Activated T-cell treated with anti-CD3 and anti-CD28 coated beads, Interleukin-2, amount 50 U/mL, for 4 hours (primary cell): ENCODE measurements at regions not wholly inside any gene's neighbourhood (a gene's known extent, or its start where the extent isn't known, plus 50 kb on each side); places are given as distances from the start of the nearest gene placed in this dataset.

ENCODE experiments used
- ATAC-seq, 2 donors: fragments of 200-7000 bp; cut with Tn5 transposase; one replicate each; pipeline ENCODE4 v1.10.0; 2021
- DNase-seq: peaks from one replicate; pipeline ENCODE4 v3.0.0-alpha.2; 2020
- H3K27me3 Mint-ChIP-seq: one replicate; pipeline ENCODE4 v1.8.0; 2021; ENCODE audit warnings: low read depth, mixed read lengths
- H3K36me3 Mint-ChIP-seq: one replicate; pipeline ENCODE4 v1.8.0; 2022; ENCODE audit warnings: mixed read lengths; ENCODE audit not compliant: insufficient read depth
- H3K4me1 Mint-ChIP-seq: one replicate; pipeline ENCODE4 v1.8.0; 2021; ENCODE audit warnings: low read depth, mixed read lengths
- H3K4me3 Mint-ChIP-seq: one replicate; pipeline ENCODE4 v1.8.0; 2021; ENCODE audit warnings: mild to moderate bottlenecking, moderate library complexity, mixed read lengths
- H3K9me3 Mint-ChIP-seq: one replicate; pipeline ENCODE4 v1.8.0; 2021; ENCODE audit warnings: mixed read lengths

DNA sequence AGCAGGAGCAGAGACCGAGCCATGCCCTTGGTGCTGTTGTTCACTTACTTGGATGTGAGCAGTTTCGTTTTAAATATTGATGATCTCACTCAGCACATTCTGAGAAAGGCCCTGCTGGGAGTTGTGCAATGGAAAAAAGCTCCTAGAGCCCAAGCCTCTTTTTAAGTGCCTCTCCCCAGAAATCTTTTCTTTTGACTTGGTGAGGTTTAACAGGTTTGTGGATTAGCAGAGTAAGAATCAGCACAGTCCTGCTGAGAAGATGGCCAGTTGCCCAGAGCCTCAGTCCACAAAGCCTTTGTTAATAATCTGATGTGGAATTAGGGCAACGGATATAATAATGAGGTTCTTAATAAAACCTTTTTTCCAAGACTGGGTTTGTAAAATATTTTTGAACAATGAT lies 157.5 kb upstream of the ATP6AP2 start:
- no peak for DNase-seq
- H3K4me1 Mint-ChIP-seq = peaks cover 8% of the 10 kb centered on the region
- H3K27me3 Mint-ChIP-seq = no peaks in the 10 kb centered on the region
- no peak overlapping the region for H3K4me3 Mint-ChIP-seq
- H3K36me3 Mint-ChIP-seq = no peaks in the 10 kb centered on the region
- no peaks in the 10 kb centered on the region for H3K9me3 Mint-ChIP-seq
- no peak for ATAC-seq

DNA sequence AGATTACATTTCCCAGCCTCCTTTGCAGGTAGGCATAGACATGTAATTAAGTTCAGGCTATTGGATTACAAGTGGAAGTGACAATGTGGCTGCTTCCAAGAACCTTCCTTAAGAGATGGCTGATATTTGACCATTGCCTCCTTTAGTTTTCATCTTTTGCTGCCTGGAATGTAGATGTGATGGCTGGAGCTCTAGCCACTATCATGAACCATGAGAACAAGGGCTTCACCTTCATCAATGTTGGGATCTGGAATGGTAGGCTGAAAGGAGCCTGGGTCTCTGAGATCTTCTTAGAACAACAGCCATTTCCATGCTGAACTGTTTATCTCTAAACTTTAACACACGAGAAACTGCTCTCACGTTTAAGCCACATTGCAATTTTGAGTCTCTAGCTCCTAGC lies 158.7 kb upstream of the ATP6AP2 start:
- DNase-seq (no peak), ATAC-seq (no peak)
- Mint-ChIP-seq H3K27me3 (no peaks in the 10 kb centered on the region), H3K4me3 (no peak overlapping the region), H3K36me3 (no peaks in the 10 kb centered on the region), H3K4me1 (peaks cover 8% of the 10 kb centered on the region), H3K9me3 (no peaks in the 10 kb centered on the region)

DNA sequence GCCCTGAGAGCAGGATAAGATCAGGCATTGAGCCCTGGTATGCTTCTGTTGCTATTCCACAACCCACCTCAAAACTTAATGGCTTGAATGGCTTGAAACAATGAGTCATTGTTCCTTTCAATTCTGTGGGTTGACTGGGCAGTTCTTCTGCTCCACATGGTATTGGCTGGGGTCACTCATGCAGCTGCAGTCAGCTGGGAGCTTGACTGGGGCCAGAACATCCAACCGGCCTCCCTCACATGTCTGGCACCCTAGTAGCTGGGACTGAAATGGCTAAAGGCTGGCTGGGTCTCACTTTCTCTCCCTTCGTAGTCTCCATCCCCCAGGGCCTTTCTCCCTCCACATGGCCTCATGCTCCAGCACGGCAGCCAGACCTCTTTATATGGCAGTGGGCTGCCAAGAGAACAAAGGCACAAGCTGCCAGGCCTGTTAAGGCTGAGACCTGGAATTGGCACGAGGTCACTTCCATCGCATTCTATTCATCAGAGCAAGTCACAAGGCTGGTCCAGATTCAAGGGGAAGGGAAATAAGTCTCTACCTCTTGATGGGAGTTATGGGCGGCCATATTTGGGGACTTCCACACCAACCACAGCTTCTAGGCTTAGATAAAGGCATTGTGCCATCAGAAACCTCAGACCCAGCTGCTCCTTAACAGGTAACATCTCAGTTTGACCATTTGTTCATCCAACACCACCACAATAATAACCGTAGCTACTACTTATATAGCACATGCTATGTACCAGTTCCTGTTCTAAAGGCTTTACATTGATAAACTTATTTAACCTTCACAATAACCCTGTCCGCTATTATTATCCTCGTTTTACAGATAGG lies 159.7 kb upstream of the ATP6AP2 start:
- Mint-ChIP-seq H3K36me3 (no peaks in the 10 kb centered on the region), H3K9me3 (no peaks in the 10 kb centered on the region), H3K4me3 (no peak overlapping the region), H3K27me3 (no peaks in the 10 kb centered on the region), H3K4me1 (peaks cover 8% of the 10 kb centered on the region)
- ATAC-seq (no peak), DNase-seq (no peak)

DNA sequence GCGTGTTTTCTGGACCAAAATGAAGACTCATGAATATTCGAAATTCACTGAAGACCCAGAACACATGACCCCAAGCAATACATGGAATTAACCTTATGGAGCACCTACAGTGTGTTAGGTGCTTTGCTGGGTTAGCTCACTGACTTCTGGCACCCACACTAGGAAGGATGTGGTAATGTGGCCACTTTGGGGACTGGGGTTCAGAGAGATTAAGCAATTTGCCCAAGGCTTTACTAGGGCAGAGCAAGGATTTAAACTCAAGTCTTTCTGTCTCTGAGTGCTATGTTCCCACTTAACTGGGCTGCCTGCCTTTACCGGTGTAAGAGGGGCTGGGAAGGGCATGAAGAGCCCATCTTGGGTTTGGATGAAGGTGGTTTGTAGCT lies 162.0 kb upstream of the ATP6AP2 start:
- H3K36me3 Mint-ChIP-seq = no peaks in the 10 kb centered on the region
- no peak for DNase-seq
- H3K4me1 Mint-ChIP-seq = peaks cover 8% of the 10 kb centered on the region
- ATAC-seq = no peak
- H3K4me3 Mint-ChIP-seq = no peak overlapping the region
- H3K27me3 Mint-ChIP-seq = no peaks in the 10 kb centered on the region
- no peaks in the 10 kb centered on the region for H3K9me3 Mint-ChIP-seq

DNA sequence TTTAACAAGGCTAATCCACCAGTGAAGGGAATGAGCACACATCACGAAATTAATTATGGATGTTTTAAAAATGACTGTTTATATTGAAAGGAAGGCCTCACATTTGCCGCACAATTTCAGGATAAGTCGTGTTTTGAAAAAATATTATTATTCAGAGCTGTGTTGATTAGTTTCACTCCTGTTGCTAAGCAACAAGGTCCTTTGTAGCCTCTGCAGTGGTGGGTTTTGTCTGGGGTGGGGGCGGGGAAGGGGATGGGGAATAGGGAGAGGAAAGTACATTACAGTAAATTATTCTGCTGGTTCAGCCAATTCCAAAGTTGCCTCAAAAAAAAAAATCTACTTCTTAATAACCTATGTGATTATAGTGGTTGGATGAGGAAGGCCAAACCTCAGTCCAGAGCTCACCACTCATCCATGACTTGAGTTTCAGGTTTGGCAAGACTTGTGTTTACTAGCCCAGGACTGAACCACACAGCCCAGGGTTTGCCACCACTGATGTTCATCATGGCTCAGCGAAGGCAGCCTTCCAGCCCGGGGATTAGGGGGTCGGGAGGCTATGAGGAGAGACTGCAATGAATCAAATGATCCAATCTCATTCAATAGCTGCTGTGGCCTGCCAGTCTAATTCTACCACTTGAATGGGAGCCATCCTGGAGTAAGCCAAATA lies 162.5 kb upstream of the ATP6AP2 start:
- Mint-ChIP-seq H3K27me3 (no peaks in the 10 kb centered on the region), H3K4me3 (no peak overlapping the region), H3K4me1 (peaks cover 8% of the 10 kb centered on the region), H3K9me3 (no peaks in the 10 kb centered on the region), H3K36me3 (no peaks in the 10 kb centered on the region)
- ATAC-seq = no peak
- no peak for DNase-seq

DNA sequence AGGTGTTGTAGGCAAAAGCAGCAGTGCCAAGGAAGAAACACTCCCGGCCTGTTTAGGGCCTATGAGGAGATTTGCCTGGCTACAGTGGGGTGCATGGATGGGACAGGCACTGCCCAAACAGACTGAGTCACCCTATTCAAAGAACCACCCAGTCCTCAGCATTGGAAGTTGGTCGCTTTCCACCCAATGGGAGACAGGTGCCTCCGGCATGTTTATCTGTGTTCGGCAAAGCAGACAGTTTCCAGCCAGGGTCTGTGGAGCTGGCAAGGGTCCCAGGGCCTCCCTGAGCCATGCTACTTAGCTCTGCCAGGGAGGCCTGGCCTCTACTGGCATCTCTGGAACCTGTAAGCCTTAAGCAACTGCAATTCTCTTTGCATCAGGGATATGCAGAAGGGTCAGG lies 165.1 kb upstream of the ATP6AP2 start:
- Mint-ChIP-seq H3K4me1 (peaks cover 8% of the 10 kb centered on the region), H3K4me3 (no peak overlapping the region), H3K9me3 (no peaks in the 10 kb centered on the region), H3K27me3 (no peaks in the 10 kb centered on the region), H3K36me3 (no peaks in the 10 kb centered on the region)
- DNase-seq = no peak
- ATAC-seq = no peak

DNA sequence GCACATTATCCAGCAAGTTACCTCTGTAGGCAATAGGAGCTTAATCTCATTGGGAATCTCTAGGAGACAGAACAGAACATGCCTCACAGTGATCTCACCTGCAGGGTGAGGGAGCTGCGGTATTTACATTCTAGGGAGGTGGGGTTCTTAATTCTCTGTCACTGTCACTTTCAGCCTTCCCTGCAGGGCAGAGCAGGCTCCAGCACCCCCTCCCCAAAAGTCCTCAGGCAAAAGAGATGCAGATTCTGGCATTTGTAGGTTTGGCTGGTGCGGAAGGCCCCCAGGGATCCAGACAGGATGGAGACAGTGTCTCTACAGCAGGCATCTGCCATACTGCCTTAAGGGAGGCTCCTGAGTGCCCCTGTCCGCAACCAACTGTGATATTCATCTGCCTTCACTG lies 166.4 kb upstream of the ATP6AP2 start:
- Mint-ChIP-seq H3K4me3 (no peak overlapping the region), H3K36me3 (no peaks in the 10 kb centered on the region), H3K9me3 (no peaks in the 10 kb centered on the region), H3K27me3 (no peaks in the 10 kb centered on the region), H3K4me1 (peaks cover 8% of the 10 kb centered on the region)
- no peak for ATAC-seq
- DNase-seq = no peak

DNA sequence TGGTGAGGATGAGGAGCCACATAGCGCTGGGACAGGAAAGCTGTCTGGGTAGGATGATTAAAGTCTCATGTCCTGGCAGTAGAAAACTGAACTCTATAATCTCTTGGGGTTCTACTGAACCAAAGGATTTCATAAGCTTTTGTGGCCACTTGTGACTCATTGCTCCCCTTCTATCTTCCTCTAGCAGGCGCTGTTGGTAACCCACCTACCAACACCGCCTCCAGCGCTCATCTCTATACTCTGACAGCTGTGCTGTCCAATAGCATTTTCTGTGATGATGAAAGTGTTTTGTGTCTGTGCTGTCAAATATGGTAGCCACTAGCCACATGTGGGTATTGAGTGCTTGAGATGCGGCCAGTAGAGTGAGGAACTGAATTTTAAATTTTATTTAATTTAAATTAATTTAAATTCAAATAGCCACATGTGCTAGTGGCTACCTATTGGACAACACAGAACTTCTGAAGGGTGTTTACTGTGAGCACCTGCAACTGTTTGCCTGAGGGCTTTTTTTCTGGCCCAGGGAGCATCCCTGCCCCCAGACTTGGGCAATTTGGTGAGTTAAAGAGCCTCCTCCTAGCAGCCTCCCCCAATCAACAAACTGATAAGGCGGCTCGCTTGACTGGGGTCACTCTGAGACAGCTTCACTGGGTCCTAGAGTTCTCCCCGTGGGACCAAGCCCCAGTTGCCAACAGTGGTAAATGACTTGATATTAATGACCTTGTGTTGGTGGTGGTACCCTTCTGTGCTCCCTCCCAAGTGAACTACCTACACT lies 169.2 kb upstream of the ATP6AP2 start:
- DNase-seq = no peak
- Mint-ChIP-seq H3K27me3 (no peaks in the 10 kb centered on the region), H3K36me3 (peaks cover 2% of the 10 kb centered on the region), H3K9me3 (peaks cover 10% of the 10 kb centered on the region), H3K4me3 (no peak overlapping the region), H3K4me1 (no peaks in the 10 kb centered on the region)
- no peak for ATAC-seq

DNA sequence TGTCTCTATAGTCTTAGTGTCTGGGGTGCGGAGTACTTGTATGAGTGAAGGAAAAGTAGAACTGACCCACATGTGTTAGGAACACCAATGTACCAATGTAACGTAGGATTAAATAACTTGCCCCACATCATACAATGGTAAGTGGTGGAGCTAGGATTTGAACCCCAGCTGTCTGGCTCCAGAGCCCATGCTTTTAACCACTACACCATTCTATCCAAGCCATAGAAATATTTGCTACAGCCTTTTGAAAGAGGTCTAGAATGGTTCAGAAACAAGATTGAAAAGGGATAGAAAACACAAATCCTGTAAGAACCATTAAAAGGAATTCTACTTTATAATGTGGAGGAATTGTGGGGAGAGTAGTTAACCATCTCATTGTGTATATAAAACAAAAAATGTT lies 169.9 kb upstream of the ATP6AP2 start:
- DNase-seq (no peak), ATAC-seq (no peak)
- no peak overlapping the region for H3K4me3 Mint-ChIP-seq
- H3K9me3 Mint-ChIP-seq = peaks cover 10% of the 10 kb centered on the region
- H3K27me3 Mint-ChIP-seq = no peaks in the 10 kb centered on the region
- H3K4me1 Mint-ChIP-seq = no peaks in the 10 kb centered on the region
- peaks cover 2% of the 10 kb centered on the region for H3K36me3 Mint-ChIP-seq

DNA sequence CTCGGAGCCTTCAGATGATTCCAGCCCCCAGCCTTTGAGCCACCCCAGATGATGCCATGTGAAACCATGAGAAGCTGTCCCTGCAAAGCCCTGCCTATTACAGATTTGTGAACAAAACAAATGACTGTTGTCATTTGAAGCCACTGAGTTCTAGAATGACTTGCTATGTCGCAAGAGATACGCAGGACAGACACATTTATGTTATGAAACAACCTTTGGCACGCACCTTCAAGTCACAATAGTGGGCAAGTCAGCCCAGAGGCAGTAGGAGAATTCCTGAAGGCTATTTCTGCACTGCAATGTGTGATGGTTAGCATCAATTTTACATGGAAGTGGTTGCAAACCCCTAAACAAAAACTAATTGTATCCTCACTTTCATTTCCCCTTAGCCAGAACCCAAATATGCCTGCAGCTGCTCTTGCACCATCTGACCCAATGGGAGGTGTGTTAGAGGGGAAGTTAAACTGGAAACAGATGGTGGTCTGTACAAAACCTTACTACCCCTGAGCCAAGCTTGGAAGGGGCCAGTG lies 174.4 kb upstream of the ATP6AP2 start:
- ATAC-seq (no peak), DNase-seq (no peak)
- Mint-ChIP-seq H3K4me3 (no peak overlapping the region), H3K27me3 (no peaks in the 10 kb centered on the region), H3K9me3 (peaks cover 10% of the 10 kb centered on the region), H3K36me3 (peaks cover 2% of the 10 kb centered on the region), H3K4me1 (no peaks in the 10 kb centered on the region)

DNA sequence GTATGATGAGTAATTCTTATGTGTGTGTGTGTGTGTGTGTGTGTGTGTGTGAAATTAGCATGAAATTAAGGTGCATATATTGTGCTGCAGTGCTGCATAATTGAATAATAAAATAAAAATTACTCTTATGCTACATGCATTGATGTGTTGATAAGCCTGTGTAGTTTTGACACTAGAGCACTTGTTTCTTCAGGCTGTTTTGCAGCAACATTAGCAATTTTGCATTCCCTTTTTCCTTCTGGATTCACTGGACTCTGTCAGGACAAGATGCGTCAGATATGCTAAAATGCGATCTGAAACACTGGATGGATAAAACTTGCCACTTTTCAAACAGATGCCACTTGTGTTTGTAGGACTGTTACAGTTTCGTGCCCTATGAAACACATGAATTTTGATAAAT lies 175.4 kb upstream of the ATP6AP2 start:
- Mint-ChIP-seq H3K36me3 (peaks cover 2% of the 10 kb centered on the region), H3K9me3 (peaks cover 10% of the 10 kb centered on the region), H3K27me3 (no peaks in the 10 kb centered on the region), H3K4me3 (no peak overlapping the region), H3K4me1 (no peaks in the 10 kb centered on the region)
- DNase-seq (no peak), ATAC-seq (no peak)

DNA sequence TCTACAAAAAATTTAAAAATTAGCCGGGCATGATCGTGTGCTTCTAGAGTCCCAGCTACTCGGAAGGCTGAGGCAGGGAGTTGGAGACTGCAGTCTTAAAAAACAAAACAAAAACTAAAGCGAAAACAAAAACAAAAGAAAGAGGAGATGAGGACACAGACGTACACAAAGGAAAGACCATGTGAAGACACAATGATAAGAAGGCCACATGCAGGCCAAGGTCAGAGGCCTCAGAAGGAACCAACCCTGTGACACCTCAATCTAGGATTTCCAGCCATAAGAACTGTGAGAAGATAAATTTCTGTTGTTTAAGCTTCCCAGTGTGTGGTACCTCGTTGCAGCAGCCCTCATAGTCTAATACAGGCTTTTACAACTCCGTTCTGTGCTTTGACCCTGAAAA lies 177.0 kb upstream of the ATP6AP2 start:
- DNase-seq (no peak), ATAC-seq (no peak)
- H3K36me3 Mint-ChIP-seq = peaks cover 2% of the 10 kb centered on the region
- no peak overlapping the region for H3K4me3 Mint-ChIP-seq
- H3K4me1 Mint-ChIP-seq = no peaks in the 10 kb centered on the region
- no peaks in the 10 kb centered on the region for H3K27me3 Mint-ChIP-seq
- H3K9me3 Mint-ChIP-seq = peaks cover 7% of the 10 kb centered on the region

DNA sequence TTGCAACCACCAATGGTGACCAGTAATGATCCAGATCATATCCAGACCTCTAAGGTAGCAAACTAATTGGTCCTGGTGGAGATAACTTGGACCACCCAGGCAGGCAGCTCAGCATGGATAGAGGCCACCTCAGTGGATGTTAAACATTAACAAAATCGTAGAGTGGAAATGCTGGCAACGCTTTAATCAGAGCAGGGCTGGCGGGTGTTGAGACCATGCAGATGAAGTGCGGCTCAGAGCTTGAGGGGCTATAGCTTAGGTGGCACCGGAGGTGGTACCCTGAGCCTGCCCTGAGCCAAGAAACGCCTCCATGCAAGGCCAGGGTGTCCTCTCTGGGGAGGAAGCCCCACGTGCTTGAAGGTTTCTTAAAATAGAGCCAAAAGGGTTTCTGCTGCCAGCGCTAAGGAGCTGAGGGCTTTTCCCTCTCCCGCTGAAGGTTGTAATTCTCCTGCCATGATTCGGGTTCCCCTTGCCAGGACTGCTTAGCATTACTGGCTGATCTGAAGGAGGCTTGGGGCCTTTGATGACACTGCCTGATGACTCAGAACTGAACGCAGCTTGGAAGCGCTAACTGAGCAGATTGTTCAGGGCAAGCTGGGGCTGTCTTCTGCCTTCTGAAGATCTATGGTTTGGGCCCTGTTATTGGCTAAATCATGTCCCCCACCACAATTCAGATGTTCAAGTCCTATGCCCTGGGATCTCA lies 177.8 kb upstream of the ATP6AP2 start:
- DNase-seq = no peak
- Mint-ChIP-seq H3K36me3 (no peaks in the 10 kb centered on the region), H3K27me3 (no peaks in the 10 kb centered on the region), H3K4me1 (no peaks in the 10 kb centered on the region), H3K9me3 (peaks cover 1% of the 10 kb centered on the region), H3K4me3 (no peak overlapping the region)
- no peak for ATAC-seq

DNA sequence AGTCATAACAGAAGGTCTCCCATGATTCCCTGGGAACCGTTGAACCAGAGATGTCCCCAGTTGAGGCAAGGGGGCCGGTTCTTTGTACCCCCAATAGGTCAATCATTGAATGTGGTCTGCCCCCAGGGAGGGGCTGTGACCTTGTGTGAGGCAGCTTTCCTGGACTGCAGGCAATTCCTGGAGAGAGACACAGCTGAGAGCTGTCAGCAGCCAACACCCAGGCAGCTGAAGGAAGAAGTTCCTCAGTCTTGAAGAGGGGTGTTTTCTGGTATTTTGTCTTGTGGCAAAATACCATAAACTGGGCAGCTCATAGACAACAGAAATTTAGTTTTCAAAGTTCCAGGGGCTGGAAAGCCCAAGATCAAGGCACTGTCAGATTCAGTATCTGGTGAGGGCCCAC lies 185.7 kb upstream of the ATP6AP2 start:
- Mint-ChIP-seq H3K4me1 (no peaks in the 10 kb centered on the region), H3K4me3 (no peak overlapping the region), H3K27me3 (no peaks in the 10 kb centered on the region), H3K36me3 (no peaks in the 10 kb centered on the region), H3K9me3 (peaks cover 3% of the 10 kb centered on the region)
- DNase-seq = no peak
- no peak for ATAC-seq
